Dendritic cell treated with granulocyte-macrophage colony-stimulating factor and Interleukin-4, amounts not matched to agents 40 ng/mL and 50 ng/mL, for 4 days (primary cell): ENCODE measurements at regions not wholly inside any gene's neighbourhood (a gene's known extent, or its start where the extent isn't known, plus 50 kb on each side); places are given as distances from the start of the nearest gene placed in this dataset.
A peak's percentile ranks its signal among the peaks of the same experiment; 100 is the strongest.

ENCODE experiments used
- H3K27ac Mint-ChIP-seq: one replicate; pipeline ENCODE4 v1.8.0; 2022; ENCODE audit warnings: mild to moderate bottlenecking, mixed read lengths
- H3K27me3 Mint-ChIP-seq: one replicate; pipeline ENCODE4 v1.8.0; 2022; ENCODE audit warnings: mild to moderate bottlenecking, mixed read lengths
- H3K36me3 Mint-ChIP-seq: one replicate; pipeline ENCODE4 v1.8.0; 2022; ENCODE audit warnings: low read depth, mixed read lengths
- H3K4me1 Mint-ChIP-seq: one replicate; pipeline ENCODE4 v1.8.0; 2022; ENCODE audit warnings: low read depth, mixed read lengths
- H3K4me3 Mint-ChIP-seq: one replicate; pipeline ENCODE4 v1.8.0; 2022; ENCODE audit warnings: mild to moderate bottlenecking, moderate library complexity, mixed read lengths
- H3K9me3 Mint-ChIP-seq: one replicate; pipeline ENCODE4 v1.8.0; 2022; ENCODE audit warnings: mixed read lengths
- intact Hi-C: fragments of 100-400 bp; cut with micrococcal nuclease; formaldehyde crosslinking; loops from one replicate; pipeline ENCODE4 v1.15.0; 2022

GRCh38 chr7:18302097-18302496 lies 193.5 kb upstream of the HDAC9 start:
- Mint-ChIP-seq H3K27ac (peak overlapping the region; percentile 3), H3K9me3 (peaks cover 30% of the 10 kb centered on the region)

GRCh38 chr7:18305866-18306265 lies 189.7 kb upstream of the HDAC9 start:
- H3K36me3 Mint-ChIP-seq: peaks cover 16% of the 10 kb centered on the region
- H3K27ac Mint-ChIP-seq: peak overlapping the region; percentile 25
- H3K27me3 Mint-ChIP-seq: no peaks in the 10 kb centered on the region
- intact Hi-C loops: no loop called here
- H3K9me3 Mint-ChIP-seq: peaks cover 30% of the 10 kb centered on the region
- peaks cover 39% of the 10 kb centered on the region for H3K4me1 Mint-ChIP-seq
- H3K4me3 Mint-ChIP-seq: no peak overlapping the region

More at GRCh38 chr7:18302097-18302496, 193.5 kb upstream of the HDAC9 start:
- intact Hi-C loops: no loop called here
- Mint-ChIP-seq H3K27me3 (no peaks in the 10 kb centered on the region), H3K4me3 (no peak overlapping the region), H3K36me3 (peaks cover 16% of the 10 kb centered on the region), H3K4me1 (peaks cover 35% of the 10 kb centered on the region)

GRCh38 chr7:18306696-18307095 lies 188.9 kb upstream of the HDAC9 start:
- intact Hi-C loops: no loop called here
- Mint-ChIP-seq H3K4me3 (no peak overlapping the region), H3K27me3 (no peaks in the 10 kb centered on the region), H3K9me3 (peaks cover 30% of the 10 kb centered on the region), H3K36me3 (peaks cover 16% of the 10 kb centered on the region), H3K27ac (no peak overlapping the region), H3K4me1 (peaks cover 39% of the 10 kb centered on the region)

- H3K4me3 Mint-ChIP-seq: no peak overlapping the region
- H3K36me3 Mint-ChIP-seq: peaks cover 5% of the 10 kb centered on the region
- H3K4me1 Mint-ChIP-seq: peaks cover 23% of the 10 kb centered on the region
- intact Hi-C loops: no loop called here
- no peak overlapping the region for H3K27ac Mint-ChIP-seq
- H3K27me3 Mint-ChIP-seq: no peaks in the 10 kb centered on the region
- peaks cover 21% of the 10 kb centered on the region for H3K9me3 Mint-ChIP-seq
Measured at GRCh38 chr7:18308938-18309337, 186.6 kb upstream of the HDAC9 start.

GRCh38 chr7:18312482-18312881 lies 183.1 kb upstream of the HDAC9 start:
- Mint-ChIP-seq H3K27me3 (no peaks in the 10 kb centered on the region), H3K36me3 (no peaks in the 10 kb centered on the region), H3K9me3 (peaks cover 8% of the 10 kb centered on the region), H3K4me3 (no peak overlapping the region), H3K4me1 (peaks cover 9% of the 10 kb centered on the region), H3K27ac (no peak overlapping the region)
- intact Hi-C loops: no loop called here

GRCh38 chr7:18313965-18314364 lies 181.6 kb upstream of the HDAC9 start:
- Mint-ChIP-seq H3K4me3 (no peak overlapping the region), H3K36me3 (no peaks in the 10 kb centered on the region)
- intact Hi-C loops: no loop called here

GRCh38 chr7:18315241-18315640 lies 180.3 kb upstream of the HDAC9 start:
- Mint-ChIP-seq H3K4me3 (no peak overlapping the region), H3K4me1 (peaks cover 12% of the 10 kb centered on the region)

More at GRCh38 chr7:18313965-18314364, 181.6 kb upstream of the HDAC9 start:
- Mint-ChIP-seq H3K27me3 (no peaks in the 10 kb centered on the region), H3K27ac (no peak overlapping the region), H3K9me3 (peaks cover 8% of the 10 kb centered on the region), H3K4me1 (peaks cover 11% of the 10 kb centered on the region)

GRCh38 chr7:18317941-18318340 lies 177.6 kb upstream of the HDAC9 start:
- Mint-ChIP-seq H3K9me3 (no peaks in the 10 kb centered on the region), H3K27me3 (no peaks in the 10 kb centered on the region), H3K36me3 (no peaks in the 10 kb centered on the region), H3K4me1 (peaks cover 28% of the 10 kb centered on the region), H3K4me3 (no peak overlapping the region), H3K27ac (peak overlapping the region; percentile 37)
- intact Hi-C loops: no loop called here

More at GRCh38 chr7:18315241-18315640, 180.3 kb upstream of the HDAC9 start:
- H3K36me3 Mint-ChIP-seq: no peaks in the 10 kb centered on the region
- intact Hi-C loops: no loop called here
- H3K27me3 Mint-ChIP-seq: no peaks in the 10 kb centered on the region
- peaks cover 8% of the 10 kb centered on the region for H3K9me3 Mint-ChIP-seq
- no peak overlapping the region for H3K27ac Mint-ChIP-seq

- Mint-ChIP-seq H3K36me3 (no peaks in the 10 kb centered on the region), H3K4me1 (peaks cover 33% of the 10 kb centered on the region), H3K4me3 (no peak overlapping the region), H3K27ac (peak overlapping the region; percentile 9), H3K27me3 (no peaks in the 10 kb centered on the region), H3K9me3 (no peaks in the 10 kb centered on the region)
- intact Hi-C loops: no loop called here
Measured at GRCh38 chr7:18320422-18320821, 175.1 kb upstream of the HDAC9 start.

GRCh38 chr7:18320971-18321567 lies 174.5 kb upstream of the HDAC9 start:
- H3K4me3 Mint-ChIP-seq: no peak overlapping the region
- no peaks in the 10 kb centered on the region for H3K9me3 Mint-ChIP-seq
- peaks cover 33% of the 10 kb centered on the region for H3K4me1 Mint-ChIP-seq
- no peaks in the 10 kb centered on the region for H3K36me3 Mint-ChIP-seq
- H3K27ac Mint-ChIP-seq: peak overlapping the region; percentile 9
- intact Hi-C loops: no loop called here
- no peaks in the 10 kb centered on the region for H3K27me3 Mint-ChIP-seq

- intact Hi-C loops: no loop called here
- H3K9me3 Mint-ChIP-seq: no peaks in the 10 kb centered on the region
- H3K27ac Mint-ChIP-seq: peak overlapping the region; percentile 46
- H3K36me3 Mint-ChIP-seq: no peaks in the 10 kb centered on the region
- H3K27me3 Mint-ChIP-seq: no peaks in the 10 kb centered on the region
- peaks cover 26% of the 10 kb centered on the region for H3K4me1 Mint-ChIP-seq
- H3K4me3 Mint-ChIP-seq: peak overlapping the region; percentile 32
Measured at GRCh38 chr7:18330548-18330947, 165.0 kb upstream of the HDAC9 start.

GRCh38 chr7:18336626-18337025 lies 158.9 kb upstream of the HDAC9 start:
- H3K27ac Mint-ChIP-seq: no peak overlapping the region
- intact Hi-C loops: loop anchor here (2.0 to 5.0 kb wide), 2 partner anchors 44 to 389 kb away; no protein-coding TSS in a partner anchor
- no peaks in the 10 kb centered on the region for H3K27me3 Mint-ChIP-seq
- peaks cover 14% of the 10 kb centered on the region for H3K36me3 Mint-ChIP-seq
- peaks cover 29% of the 10 kb centered on the region for H3K4me1 Mint-ChIP-seq
- H3K9me3 Mint-ChIP-seq: peaks cover 16% of the 10 kb centered on the region
- H3K4me3 Mint-ChIP-seq: no peak overlapping the region

GRCh38 chr7:18337048-18337809 lies 158.3 kb upstream of the HDAC9 start:
- Mint-ChIP-seq H3K27ac (peak overlapping the region; percentile 77), H3K4me1 (peaks cover 35% of the 10 kb centered on the region), H3K9me3 (peaks cover 16% of the 10 kb centered on the region), H3K27me3 (no peaks in the 10 kb centered on the region), H3K4me3 (peak overlapping the region; percentile 46), H3K36me3 (peaks cover 14% of the 10 kb centered on the region)
- intact Hi-C loops: loop anchor here (2.0 to 5.0 kb wide), 2 partner anchors 44 to 390 kb away; no protein-coding TSS in a partner anchor

GRCh38 chr7:18338910-18339523 lies 156.5 kb upstream of the HDAC9 start:
- Mint-ChIP-seq H3K27ac (peak overlapping the region; percentile 67), H3K9me3 (peaks cover 16% of the 10 kb centered on the region), H3K4me1 (peaks cover 36% of the 10 kb centered on the region), H3K36me3 (peaks cover 14% of the 10 kb centered on the region), H3K4me3 (peak overlapping the region; percentile 35), H3K27me3 (no peaks in the 10 kb centered on the region)
- intact Hi-C loops: loop anchor here (5.0 kb wide), 1 partner anchor 392 kb away; no protein-coding TSS in a partner anchor
